Esophagus squamous epithelium (tissue), 4 donors: ENCODE measurements at regions not wholly inside any gene's neighbourhood (a gene's known extent, or its start where the extent isn't known, plus 50 kb on each side); places are given as distances from the start of the nearest gene placed in this dataset.

ENCODE experiments used
- CTCF ChIP-seq, 6 experiments: fragments of 450-650 bp in 4 of 6; fragments of 200-600 bp in 2 of 6; sonication (generic) in 2 of 6; IDR thresholded peaks; one replicate each; pipeline ENCODE4 v1.5.1; 2016 to 2019; ENCODE audit warnings: antibody characterized with exemption in 6 of 6, mild to moderate bottlenecking in 4 of 6, moderate library complexity in 4 of 6
- POLR2A ChIP-seq, 4 donors: fragments of 450-650 bp; IDR thresholded peaks; one replicate each; pipeline ENCODE4 v1.6.1; 2017; ENCODE audit warnings: antibody characterized with exemption in 4 of 4, mild to moderate bottlenecking in 4 of 4, moderate library complexity in 3 of 4

- TF ChIP-seq CTCF (IDR thresholded peaks at IDR 0.05) (no peak), POLR2A (IDR thresholded peaks at IDR 0.05) (no peak)
These were observed 379.4 kb upstream of the TNRC6C start for GRCh38 chr17:77579131-77579530.
